ENCODE measurements at regions not wholly inside any gene's neighbourhood (a gene's known extent, or its start where the extent isn't known, plus 50 kb on each side); places are given as distances from the start of the nearest gene placed in this dataset.

- TF ChIP-seq POLR2A (IDR thresholded peaks at IDR 0.05; ENCODE audit: low read length) (no peak), GATA1 (IDR thresholded peaks at IDR 0.05; ENCODE audit: low read depth, low read length) (no peak)
Observed at GRCh38 chr9:103372828-103373227, 377.7 kb downstream of the CYLC2 start.

All from erythroblast (primary cell).